ENCODE measurements at regions not wholly inside any gene's neighbourhood (a gene's known extent, or its start where the extent isn't known, plus 50 kb on each side); places are given as distances from the start of the nearest gene placed in this dataset.

DNA sequence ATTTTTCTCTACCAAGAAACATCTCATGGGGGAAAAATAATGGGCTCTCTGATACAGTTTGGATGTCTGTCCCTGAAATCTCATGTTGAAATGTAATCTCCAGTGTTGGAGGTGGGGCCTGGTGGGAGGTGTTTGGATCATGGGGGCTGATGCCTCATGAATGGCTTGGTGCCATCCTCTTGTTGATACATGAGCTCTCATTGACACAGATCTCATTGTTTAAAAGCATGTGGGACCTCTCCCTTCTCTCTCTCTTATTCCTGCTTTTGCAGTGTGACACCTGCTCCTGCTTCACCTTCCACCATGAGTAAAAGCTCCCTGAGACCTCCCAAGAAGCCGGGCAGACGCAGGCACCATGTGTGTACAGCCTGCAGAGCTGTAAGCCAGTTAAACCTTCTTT is 332.5 kb upstream of the NRIP1 start:
- TF ChIP-seq POLR2A (IDR thresholded peaks at IDR 0.05; ENCODE audit: low read length) (no peak), GATA1 (IDR thresholded peaks at IDR 0.05; ENCODE audit: low read depth, low read length) (no peak)

Data from erythroblast (primary cell).